K562 (cell line): ENCODE measurements at regions not wholly inside any gene's neighbourhood (a gene's known extent, or its start where the extent isn't known, plus 50 kb on each side); places are given as distances from the start of the nearest gene placed in this dataset.

Experiments
- ETS2 ChIP-seq: IDR thresholded peaks from 2 replicates; pipeline ENCODE4 v1.6.1; 2016; ENCODE audit warnings: borderline replicate concordance, missing genetic modification characterization, mild to moderate bottlenecking, moderate library complexity, missing compliant biosample characterization; ENCODE audit not compliant: poor library complexity, severe bottlenecking
- HSF4 ChIP-seq: fragments of 250-450 bp; sonication (Bioruptor Pico); IDR thresholded peaks from 2 replicates; pipeline ENCODE4 v2.1.2; 2022; ENCODE audit warnings: mild to moderate bottlenecking, moderate library complexity, borderline replicate concordance
- RBM39 ChIP-seq: fragments of 200-400 bp; formaldehyde crosslinking; optimal IDR thresholded peaks from 2 replicates; pipeline ENCODE3; 2018; ENCODE audit warnings: low read depth, low read length
- SIRT6 ChIP-seq: IDR thresholded peaks from one replicate; pipeline ENCODE4 v1.6.1; 2012; ENCODE audit warnings: low read depth, mild to moderate bottlenecking, control low read depth, inconsistent platforms, low read length, moderate library complexity
- ZNF830 ChIP-seq: fragments of 250-450 bp; sonication (Bioruptor Pico); IDR thresholded peaks from 2 replicates; pipeline ENCODE4 v1.5.0; 2021; ENCODE audit warnings: mild to moderate bottlenecking
- TF ChIP-seq, protein P1 (sequence below), 3 experiments: fragments of 200-800 bp in 1 of 3; fragments of 250-450 bp in 1 of 3; fragments of 450-650 bp in 1 of 3; sonication (Bioruptor Pico) in 1 of 3; sonication (Bioruptor generic) in 1 of 3; formaldehyde crosslinking in 1 of 3; IDR thresholded peaks; 2 replicates each; pipeline versions ENCODE4 v1.6.1 to v1.8.0; 2016 to 2022; ENCODE audit warnings: mild to moderate bottlenecking in 2 of 3, missing genetic modification characterization in 2 of 3, missing compliant biosample characterization in 1 of 3, moderate library complexity in 1 of 3

- TF ChIP-seq, protein P1, sequence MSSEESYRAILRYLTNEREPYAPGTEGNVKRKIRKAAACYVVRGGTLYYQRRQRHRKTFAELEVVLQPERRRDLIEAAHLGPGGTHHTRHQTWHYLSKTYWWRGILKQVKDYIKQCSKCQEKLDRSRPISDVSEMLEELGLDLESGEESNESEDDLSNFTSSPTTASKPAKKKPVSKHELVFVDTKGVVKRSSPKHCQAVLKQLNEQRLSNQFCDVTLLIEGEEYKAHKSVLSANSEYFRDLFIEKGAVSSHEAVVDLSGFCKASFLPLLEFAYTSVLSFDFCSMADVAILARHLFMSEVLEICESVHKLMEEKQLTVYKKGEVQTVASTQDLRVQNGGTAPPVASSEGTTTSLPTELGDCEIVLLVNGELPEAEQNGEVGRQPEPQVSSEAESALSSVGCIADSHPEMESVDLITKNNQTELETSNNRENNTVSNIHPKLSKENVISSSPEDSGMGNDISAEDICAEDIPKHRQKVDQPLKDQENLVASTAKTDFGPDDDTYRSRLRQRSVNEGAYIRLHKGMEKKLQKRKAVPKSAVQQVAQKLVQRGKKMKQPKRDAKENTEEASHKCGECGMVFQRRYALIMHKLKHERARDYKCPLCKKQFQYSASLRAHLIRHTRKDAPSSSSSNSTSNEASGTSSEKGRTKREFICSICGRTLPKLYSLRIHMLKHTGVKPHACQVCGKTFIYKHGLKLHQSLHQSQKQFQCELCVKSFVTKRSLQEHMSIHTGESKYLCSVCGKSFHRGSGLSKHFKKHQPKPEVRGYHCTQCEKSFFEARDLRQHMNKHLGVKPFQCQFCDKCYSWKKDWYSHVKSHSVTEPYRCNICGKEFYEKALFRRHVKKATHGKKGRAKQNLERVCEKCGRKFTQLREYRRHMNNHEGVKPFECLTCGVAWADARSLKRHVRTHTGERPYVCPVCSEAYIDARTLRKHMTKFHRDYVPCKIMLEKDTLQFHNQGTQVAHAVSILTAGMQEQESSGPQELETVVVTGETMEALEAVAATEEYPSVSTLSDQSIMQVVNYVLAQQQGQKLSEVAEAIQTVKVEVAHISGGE (CRISPR knock-in tag; IDR thresholded peaks at IDR 0.05): no peak
- no peak for TF ChIP-seq ZNF830 (CRISPR knock-in tag)
- no peak for TF ChIP-seq RBM39
- no peak for TF ChIP-seq HSF4 (CRISPR knock-in tag)
- TF ChIP-seq ETS2: no peak
- TF ChIP-seq SIRT6: no peak
Observed at GRCh38 chr10:42949287-42949686, 127.6 kb upstream of the RET start (continued).
